Ovary (tissue), 3 donors: ENCODE measurements at regions not wholly inside any gene's neighbourhood (a gene's known extent, or its start where the extent isn't known, plus 50 kb on each side); places are given as distances from the start of the nearest gene placed in this dataset.
"Not testable (repeated sequence)": the region's sequence is repeated elsewhere in the genome, so short reads cannot be mapped to it uniquely, and the experiment has no call there.

Experiments
- EP300 ChIP-seq: sonication (generic); formaldehyde crosslinking; IDR thresholded peaks from one replicate; pipeline ENCODE4 v1.6.1; 2017; ENCODE audit warnings: antibody characterized with exemption
- POLR2A ChIP-seq: fragments of 450-650 bp; IDR thresholded peaks from one replicate; pipeline ENCODE4 v1.6.1; 2017; ENCODE audit warnings: antibody characterized with exemption, mild to moderate bottlenecking, moderate library complexity
- TF ChIP-seq, protein P1 (sequence below), 3 donors: fragments of 450-650 bp in 2 of 3; fragments of 200-600 bp in 1 of 3; IDR thresholded peaks; one replicate each; pipeline versions ENCODE4 v1.5.1 to v1.8.0; 2016 to 2022; ENCODE audit warnings: antibody characterized with exemption in 3 of 3, mild to moderate bottlenecking in 1 of 3
- donor health status: DM: no; HTN: no; CAD: no.

GRCh38 chr1:143572661-143573060 lies 399.1 kb downstream of the FAM72C start:
- TF ChIP-seq, protein P1, sequence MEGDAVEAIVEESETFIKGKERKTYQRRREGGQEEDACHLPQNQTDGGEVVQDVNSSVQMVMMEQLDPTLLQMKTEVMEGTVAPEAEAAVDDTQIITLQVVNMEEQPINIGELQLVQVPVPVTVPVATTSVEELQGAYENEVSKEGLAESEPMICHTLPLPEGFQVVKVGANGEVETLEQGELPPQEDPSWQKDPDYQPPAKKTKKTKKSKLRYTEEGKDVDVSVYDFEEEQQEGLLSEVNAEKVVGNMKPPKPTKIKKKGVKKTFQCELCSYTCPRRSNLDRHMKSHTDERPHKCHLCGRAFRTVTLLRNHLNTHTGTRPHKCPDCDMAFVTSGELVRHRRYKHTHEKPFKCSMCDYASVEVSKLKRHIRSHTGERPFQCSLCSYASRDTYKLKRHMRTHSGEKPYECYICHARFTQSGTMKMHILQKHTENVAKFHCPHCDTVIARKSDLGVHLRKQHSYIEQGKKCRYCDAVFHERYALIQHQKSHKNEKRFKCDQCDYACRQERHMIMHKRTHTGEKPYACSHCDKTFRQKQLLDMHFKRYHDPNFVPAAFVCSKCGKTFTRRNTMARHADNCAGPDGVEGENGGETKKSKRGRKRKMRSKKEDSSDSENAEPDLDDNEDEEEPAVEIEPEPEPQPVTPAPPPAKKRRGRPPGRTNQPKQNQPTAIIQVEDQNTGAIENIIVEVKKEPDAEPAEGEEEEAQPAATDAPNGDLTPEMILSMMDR (IDR thresholded peaks at IDR 0.05): not testable (repeated sequence)
- TF ChIP-seq EP300, POLR2A: not testable (repeated sequence)
